H1 (cell line): ENCODE measurements at regions not wholly inside any gene's neighbourhood (a gene's known extent, or its start where the extent isn't known, plus 50 kb on each side); places are given as distances from the start of the nearest gene placed in this dataset.
"Not testable (repeated sequence)": the region's sequence is repeated elsewhere in the genome, so short reads cannot be mapped to it uniquely, and the experiment has no call there.

Source experiments
- ATF2 ChIP-seq: IDR thresholded peaks from 2 replicates; pipeline ENCODE4 v1.6.1; 2012; ENCODE audit warnings: low read length, inconsistent platforms
- CHD1 ChIP-seq: IDR thresholded peaks from 2 replicates; pipeline ENCODE4 v1.6.1; 2012; ENCODE audit warnings: low read depth, low read length, improper control_type of control experiment
- CREB1 ChIP-seq: IDR thresholded peaks from 2 replicates; pipeline ENCODE4 v1.6.1; 2012; ENCODE audit warnings: inconsistent platforms
- CTCF ChIP-seq, 3 experiments: IDR thresholded peaks; 1 replicate in 2 of 3; 2 replicates in 1 of 3; pipeline versions ENCODE4 v1.5.1 to v1.6.1; 2011; ENCODE audit warnings: low read length in 3 of 3, mild to moderate bottlenecking in 3 of 3, inconsistent platforms in 2 of 3, low read depth in 1 of 3, moderate library complexity in 1 of 3; ENCODE audit not compliant: insufficient read depth in 1 of 3; ENCODE audit errors: control extremely low read depth in 1 of 3
- EP300 ChIP-seq, 2 experiments: IDR thresholded peaks; 1 replicate in 1 of 2; 2 replicates in 1 of 2; pipeline ENCODE4 v1.6.1; 2011 to 2012; ENCODE audit warnings: low read depth in 2 of 2, low read length in 2 of 2, mild to moderate bottlenecking in 2 of 2, borderline replicate concordance in 1 of 2, inconsistent platforms in 1 of 2, moderate library complexity in 1 of 2
- HDAC2 ChIP-seq, 2 experiments: fragments of 300-600 bp in 1 of 2; sonication (generic) in 1 of 2; IDR thresholded peaks; 2 replicates each; pipeline ENCODE4 v1.6.1; 2011 to 2012; ENCODE audit warnings: low read depth in 2 of 2, low read length in 2 of 2, mild to moderate bottlenecking in 2 of 2, moderate library complexity in 2 of 2, borderline replicate concordance in 1 of 2, inconsistent platforms in 1 of 2
- NRF1 ChIP-seq: IDR thresholded peaks from 2 replicates; pipeline ENCODE4 v1.6.1; 2011; ENCODE audit warnings: mild to moderate bottlenecking, low read depth, low read length, improper control_type of control experiment
- PHF8 ChIP-seq: fragments of 200-600 bp; sonication (generic); conservative IDR thresholded peaks from 2 replicates; pipeline ENCODE4 v1.7.1; 2012; ENCODE audit warnings: low read depth, mild to moderate bottlenecking, inconsistent platforms, low read length, moderate library complexity
- POLR2A ChIP-seq, 2 experiments: IDR thresholded peaks; 1 replicate in 1 of 2; 2 replicates in 1 of 2; pipeline ENCODE4 v1.6.1; 2011; ENCODE audit warnings: low read depth in 2 of 2, low read length in 2 of 2, mild to moderate bottlenecking in 2 of 2; ENCODE audit errors: control extremely low read depth in 1 of 2
- ZNF274 ChIP-seq: IDR thresholded peaks from 2 replicates; pipeline ENCODE4 v1.7.0; 2012; ENCODE audit warnings: low read length, borderline replicate concordance; ENCODE audit errors: extremely low read depth
- TF ChIP-seq, protein P1 (sequence below): IDR thresholded peaks from 2 replicates; pipeline ENCODE4 v1.6.1; 2012; ENCODE audit warnings: inconsistent platforms

- not testable (repeated sequence) for TF ChIP-seq POLR2A (IDR thresholded peaks at IDR 0.05; ENCODE audit: control extremely low read depth in 1 of 2, low read depth in 2 of 2, low read length in 2 of 2); CTCF (IDR thresholded peaks at IDR 0.05; ENCODE audit: control extremely low read depth in 1 of 3, insufficient read depth in 1 of 3, low read depth in 1 of 3, low read length in 3 of 3); PHF8; ZNF274; EP300 (IDR thresholded peaks at IDR 0.05; ENCODE audit: borderline replicate concordance in 1 of 2, low read depth in 2 of 2, low read length in 2 of 2); ATF2; CHD1; NRF1; CREB1; HDAC2 (IDR thresholded peaks at IDR 0.05; ENCODE audit: borderline replicate concordance in 1 of 2, low read depth in 2 of 2, low read length in 2 of 2)
- TF ChIP-seq, protein P1, sequence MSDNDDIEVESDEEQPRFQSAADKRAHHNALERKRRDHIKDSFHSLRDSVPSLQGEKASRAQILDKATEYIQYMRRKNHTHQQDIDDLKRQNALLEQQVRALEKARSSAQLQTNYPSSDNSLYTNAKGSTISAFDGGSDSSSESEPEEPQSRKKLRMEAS = not testable (repeated sequence)
These were observed 107.9 kb upstream of the FBXO28 start for GRCh38 chr1:224005973-224006372.
